RPMI8226 (cell line): ENCODE measurements at regions not wholly inside any gene's neighbourhood (a gene's known extent, or its start where the extent isn't known, plus 50 kb on each side); places are given as distances from the start of the nearest gene placed in this dataset.
"Not testable (repeated sequence)": the region's sequence is repeated elsewhere in the genome, so short reads cannot be mapped to it uniquely, and the experiment has no call there.

Experiments
- DNase-seq: peaks from one replicate; pipeline ENCODE4 v3.0.0-alpha.2; 2015

GRCh38 chr1:69090170-69090569 lies 477.6 kb upstream of the LRRC7 start:
- no peak for DNase-seq

GRCh38 chr1:69090752-69091151 lies 477.0 kb upstream of the LRRC7 start:
- no peak for DNase-seq

- not testable (repeated sequence) for DNase-seq
These were observed 465.7 kb upstream of the LRRC7 start for GRCh38 chr1:69102058-69102457.

GRCh38 chr1:69103213-69103612 lies 464.5 kb upstream of the LRRC7 start:
- no peak for DNase-seq

GRCh38 chr1:69103705-69104385 lies 463.9 kb upstream of the LRRC7 start:
- no peak for DNase-seq

GRCh38 chr1:69104894-69105293 lies 462.8 kb upstream of the LRRC7 start:
- DNase-seq = no peak

GRCh38 chr1:69109277-69109676 lies 458.4 kb upstream of the LRRC7 start:
- no peak for DNase-seq

- DNase-seq = no peak
These were observed 456.9 kb upstream of the LRRC7 start for GRCh38 chr1:69110851-69111250.

- not testable (repeated sequence) for DNase-seq
These were observed 447.5 kb upstream of the LRRC7 start for GRCh38 chr1:69120126-69120741.

GRCh38 chr1:69120817-69121216 lies 446.9 kb upstream of the LRRC7 start:
- no peak for DNase-seq

GRCh38 chr1:69121723-69122122 lies 446.0 kb upstream of the LRRC7 start:
- no peak for DNase-seq

GRCh38 chr1:69122373-69122772 lies 445.3 kb upstream of the LRRC7 start:
- no peak for DNase-seq

GRCh38 chr1:69123486-69123885 lies 444.2 kb upstream of the LRRC7 start:
- DNase-seq = no peak

GRCh38 chr1:69126796-69127195 lies 440.9 kb upstream of the LRRC7 start:
- no peak for DNase-seq

GRCh38 chr1:69128204-69128603 lies 439.5 kb upstream of the LRRC7 start:
- DNase-seq = no peak

- no peak for DNase-seq
These were observed 438.2 kb upstream of the LRRC7 start for GRCh38 chr1:69129538-69129937.

- no peak for DNase-seq
These were observed 429.6 kb upstream of the LRRC7 start for GRCh38 chr1:69138172-69138571.

GRCh38 chr1:69139007-69139406 lies 428.7 kb upstream of the LRRC7 start:
- no peak for DNase-seq

- DNase-seq = no peak
These were observed 421.4 kb upstream of the LRRC7 start for GRCh38 chr1:69146303-69146702.

GRCh38 chr1:69148731-69149130 lies 419.0 kb upstream of the LRRC7 start:
- no peak for DNase-seq

- DNase-seq = no peak
These were observed 410.5 kb upstream of the LRRC7 start for GRCh38 chr1:69157046-69157756.

- no peak for DNase-seq
These were observed 404.5 kb upstream of the LRRC7 start for GRCh38 chr1:69163241-69163640.

GRCh38 chr1:69163779-69164178 lies 403.9 kb upstream of the LRRC7 start:
- DNase-seq = no peak

- DNase-seq = no peak
These were observed 399.8 kb upstream of the LRRC7 start for GRCh38 chr1:69167876-69168275.
